Activated CD4-positive, alpha-beta memory T cell treated with anti-CD3 and anti-CD28 coated beads, Interleukin-2, amount 10 ng/mL, durations not matched to agents 7 days and 5 days (primary cell): ENCODE measurements at regions not wholly inside any gene's neighbourhood (a gene's known extent, or its start where the extent isn't known, plus 50 kb on each side); places are given as distances from the start of the nearest gene placed in this dataset.

ENCODE experiments used
- CTCF ChIA-PET: fragments of 350-600 bp; sonication (Branson Sonifier 250); formaldehyde crosslinking; loops from one replicate; lab custom pipeline; 2021; ENCODE audit warnings: antibody characterized with exemption, inconsistent platforms; lab: Charles Lee
- POLR2A ChIA-PET: fragments of 350-600 bp; sonication (Branson Sonifier 250); formaldehyde crosslinking; loops from one replicate; lab custom pipeline; 2021; ENCODE audit warnings: antibody characterized with exemption; lab: Charles Lee
- DNase-seq: peaks from one replicate; pipeline ENCODE4 v3.0.0-alpha.2; 2020
- H3K27ac Mint-ChIP-seq: one replicate; pipeline ENCODE4 v1.8.0; 2021; ENCODE audit warnings: mild to moderate bottlenecking, mixed read lengths
- H3K27me3 Mint-ChIP-seq: one replicate; pipeline ENCODE4 v1.8.0; 2021; ENCODE audit warnings: mixed read lengths
- H3K36me3 Mint-ChIP-seq: one replicate; pipeline ENCODE4 v1.8.0; 2021; ENCODE audit warnings: low read depth, mixed read lengths
- H3K4me1 Mint-ChIP-seq: one replicate; pipeline ENCODE4 v1.8.0; 2021; ENCODE audit warnings: mixed read lengths
- H3K4me3 Mint-ChIP-seq: one replicate; pipeline ENCODE4 v1.8.0; 2021; ENCODE audit warnings: mild to moderate bottlenecking, mixed read lengths
- H3K9me3 Mint-ChIP-seq: one replicate; pipeline ENCODE4 v1.8.0; 2021; ENCODE audit warnings: mixed read lengths

- CTCF ChIA-PET = no interaction called here
- H3K36me3 Mint-ChIP-seq = no peaks in the 10 kb centered on the region
- H3K9me3 Mint-ChIP-seq = peaks cover 8% of the 10 kb centered on the region
- peaks cover 2% of the 10 kb centered on the region for H3K4me1 Mint-ChIP-seq
- POLR2A ChIA-PET = no interaction called here
- no peak overlapping the region for H3K4me3 Mint-ChIP-seq
- peak; percentile 28 for DNase-seq
- peaks cover 22% of the 10 kb centered on the region for H3K27me3 Mint-ChIP-seq
- H3K27ac Mint-ChIP-seq = no peak overlapping the region
Measured at GRCh38 chr15:100703032-100703578, 100.7 kb downstream of the ASB7 start.

- no peak overlapping the region for H3K4me3 Mint-ChIP-seq
- H3K4me1 Mint-ChIP-seq = peaks cover 2% of the 10 kb centered on the region
- peaks cover 22% of the 10 kb centered on the region for H3K27me3 Mint-ChIP-seq
- peaks cover 8% of the 10 kb centered on the region for H3K9me3 Mint-ChIP-seq
- ChIA-PET CTCF (no interaction called here), POLR2A (no interaction called here)
- H3K27ac Mint-ChIP-seq = no peak overlapping the region
- DNase-seq = no peak
- no peaks in the 10 kb centered on the region for H3K36me3 Mint-ChIP-seq
Measured at GRCh38 chr15:100703671-100704070, 101.3 kb downstream of the ASB7 start.

GRCh38 chr15:100704281-100705055 lies 102.1 kb downstream of the ASB7 start:
- ChIA-PET POLR2A (no interaction called here), CTCF (no interaction called here)
- Mint-ChIP-seq H3K27me3 (peaks cover 19% of the 10 kb centered on the region), H3K4me1 (peaks cover 2% of the 10 kb centered on the region), H3K4me3 (no peak overlapping the region), H3K27ac (no peak overlapping the region), H3K36me3 (no peaks in the 10 kb centered on the region), H3K9me3 (peaks cover 9% of the 10 kb centered on the region)
- no peak for DNase-seq

- Mint-ChIP-seq H3K4me1 (peaks cover 2% of the 10 kb centered on the region), H3K27ac (no peak overlapping the region), H3K27me3 (peaks cover 19% of the 10 kb centered on the region), H3K9me3 (peaks cover 15% of the 10 kb centered on the region), H3K36me3 (no peaks in the 10 kb centered on the region), H3K4me3 (no peak overlapping the region)
- ChIA-PET CTCF (no interaction called here), POLR2A (no interaction called here)
- no peak for DNase-seq
Measured at GRCh38 chr15:100705065-100705464, 102.7 kb downstream of the ASB7 start.

GRCh38 chr15:100705841-100706240 lies 103.5 kb downstream of the ASB7 start:
- peaks cover 15% of the 10 kb centered on the region for H3K9me3 Mint-ChIP-seq
- no peak for DNase-seq
- CTCF ChIA-PET = no interaction called here

GRCh38 chr15:100707229-100707628 lies 104.8 kb downstream of the ASB7 start:
- H3K27ac Mint-ChIP-seq = no peak overlapping the region
- POLR2A ChIA-PET = no interaction called here

More at GRCh38 chr15:100705841-100706240, 103.5 kb downstream of the ASB7 start:
- no peaks in the 10 kb centered on the region for H3K36me3 Mint-ChIP-seq
- H3K4me1 Mint-ChIP-seq = peaks cover 2% of the 10 kb centered on the region
- H3K27ac Mint-ChIP-seq = no peak overlapping the region
- no peak overlapping the region for H3K4me3 Mint-ChIP-seq
- peaks cover 16% of the 10 kb centered on the region for H3K27me3 Mint-ChIP-seq
- POLR2A ChIA-PET = no interaction called here

GRCh38 chr15:100708916-100709315 lies 106.5 kb downstream of the ASB7 start:
- Mint-ChIP-seq H3K27ac (no peak overlapping the region), H3K27me3 (peaks cover 7% of the 10 kb centered on the region), H3K36me3 (no peaks in the 10 kb centered on the region), H3K4me3 (no peak overlapping the region), H3K4me1 (no peaks in the 10 kb centered on the region), H3K9me3 (peaks cover 15% of the 10 kb centered on the region)
- POLR2A ChIA-PET = no interaction called here
- no peak for DNase-seq
- CTCF ChIA-PET = no interaction called here

More at GRCh38 chr15:100707229-100707628, 104.8 kb downstream of the ASB7 start:
- Mint-ChIP-seq H3K9me3 (peaks cover 15% of the 10 kb centered on the region), H3K4me1 (peaks cover 2% of the 10 kb centered on the region), H3K27me3 (peaks cover 10% of the 10 kb centered on the region), H3K4me3 (no peak overlapping the region), H3K36me3 (no peaks in the 10 kb centered on the region)
- CTCF ChIA-PET = no interaction called here
- no peak for DNase-seq

GRCh38 chr15:100710222-100710621 lies 107.8 kb downstream of the ASB7 start:
- CTCF ChIA-PET = no interaction called here
- H3K27ac Mint-ChIP-seq = no peak overlapping the region
- H3K4me1 Mint-ChIP-seq = no peaks in the 10 kb centered on the region
- H3K9me3 Mint-ChIP-seq = peaks cover 10% of the 10 kb centered on the region
- no peak for DNase-seq
- H3K4me3 Mint-ChIP-seq = no peak overlapping the region
- POLR2A ChIA-PET = no interaction called here
- no peaks in the 10 kb centered on the region for H3K36me3 Mint-ChIP-seq
- peaks cover 3% of the 10 kb centered on the region for H3K27me3 Mint-ChIP-seq

- ChIA-PET CTCF (no interaction called here), POLR2A (no interaction called here)
- Mint-ChIP-seq H3K36me3 (no peaks in the 10 kb centered on the region), H3K27ac (no peak overlapping the region), H3K27me3 (peaks cover 3% of the 10 kb centered on the region), H3K4me1 (no peaks in the 10 kb centered on the region), H3K4me3 (no peak overlapping the region), H3K9me3 (peaks cover 9% of the 10 kb centered on the region)
- DNase-seq = no peak
Measured at GRCh38 chr15:100710744-100711515, 108.5 kb downstream of the ASB7 start.

GRCh38 chr15:100711516-100712021 lies 109.2 kb downstream of the ASB7 start:
- Mint-ChIP-seq H3K27ac (no peak overlapping the region), H3K4me3 (no peak overlapping the region), H3K4me1 (no peaks in the 10 kb centered on the region), H3K9me3 (peaks cover 9% of the 10 kb centered on the region), H3K27me3 (peaks cover 3% of the 10 kb centered on the region), H3K36me3 (no peaks in the 10 kb centered on the region)
- no peak for DNase-seq
- POLR2A ChIA-PET = no interaction called here
- CTCF ChIA-PET = no interaction called here

GRCh38 chr15:100712226-100712625 lies 109.8 kb downstream of the ASB7 start:
- Mint-ChIP-seq H3K9me3 (peaks cover 9% of the 10 kb centered on the region), H3K36me3 (no peaks in the 10 kb centered on the region), H3K4me3 (no peak overlapping the region), H3K4me1 (no peaks in the 10 kb centered on the region), H3K27ac (no peak overlapping the region), H3K27me3 (peaks cover 1% of the 10 kb centered on the region)
- no peak for DNase-seq
- CTCF ChIA-PET = no interaction called here
- POLR2A ChIA-PET = no interaction called here

GRCh38 chr15:100713163-100713867 lies 110.9 kb downstream of the ASB7 start:
- POLR2A ChIA-PET = no interaction called here
- Mint-ChIP-seq H3K4me1 (no peaks in the 10 kb centered on the region), H3K36me3 (no peaks in the 10 kb centered on the region), H3K9me3 (peaks cover 8% of the 10 kb centered on the region), H3K27ac (no peak overlapping the region), H3K27me3 (no peaks in the 10 kb centered on the region), H3K4me3 (no peak overlapping the region)
- DNase-seq = no peak
- CTCF ChIA-PET = no interaction called here
